ENCODE measurements at regions not wholly inside any gene's neighbourhood (a gene's known extent, or its start where the extent isn't known, plus 50 kb on each side); places are given as distances from the start of the nearest gene placed in this dataset.

GRCh38 chr6:15904651-15905376, 224.1 kb upstream of the MYLIP start:
- Mint-ChIP-seq H3K27me3 (ENCODE audit: low read depth) (no peaks in the 10 kb centered on the region), H3K36me3 (ENCODE audit: insufficient read depth in 1 of 3, low read depth in 3 of 3) (peaks cover 4 to 10% (median 5%) of the 10 kb centered on the region in 3 experiments; a peak in 6 of 7 replicates), H3K4me1 (peaks cover 64 to 66% of the 10 kb centered on the region in 2 experiments), H3K27ac (peak overlapping the region; percentile 69 to 84 (median 84)), H3K4me3 (no peak overlapping the region), H3K9me3 (peaks cover 0 to 7% of the 10 kb centered on the region in 2 experiments; a peak in 3 of 5 replicates)
- H4K5ac ChIP-seq (ENCODE audit: insufficient read length, low read depth, low read length), result no peak overlapping the region
- H3K4ac ChIP-seq (ENCODE audit: low read depth, low read length), result no peak overlapping the region
- no peak overlapping the region for H3T11ph ChIP-seq (ENCODE audit: low read length)
- no peak overlapping the region for H2AFZ ChIP-seq (ENCODE audit: low read length)
- no peak overlapping the region for H3K9ac ChIP-seq (ENCODE audit: extremely low read depth, insufficient read length, low read length)
- no peak overlapping the region for H3K56ac ChIP-seq (ENCODE audit: insufficient read length, low read depth, low read length)
- no peak overlapping the region for H2BK120ac ChIP-seq (ENCODE audit: low read depth, low read length, poor library complexity, severe bottlenecking)
- H2BK20ac ChIP-seq (ENCODE audit: low read depth, low read length, poor library complexity, severe bottlenecking), result no peak overlapping the region
- H2AK5ac ChIP-seq (ENCODE audit: insufficient read length, low read length), result no peak overlapping the region
- no peak overlapping the region for H2BK12ac ChIP-seq (ENCODE audit: insufficient read length, low read depth, low read length)
- no peak overlapping the region for H3K23ac ChIP-seq (ENCODE audit: insufficient read length, low read depth, low read length)
- no peak overlapping the region for H2BK5ac ChIP-seq (ENCODE audit: insufficient read length, low read length)
- DNase-seq, result no peak
- peaks cover 21% of the 10 kb centered on the region; the same call in 1 of the 2 replicates for H3K4me1 ChIP-seq (ENCODE audit: insufficient read depth, low read length)
- H3K27me3 ChIP-seq (ENCODE audit: insufficient read depth, low read length), result no peaks in the 10 kb centered on the region
- H3K9me3 ChIP-seq (ENCODE audit: control insufficient read depth, low read depth, low read length), result no peaks in the 10 kb centered on the region
- H3K23me2 ChIP-seq (ENCODE audit: insufficient read length, low read depth, low read length, poor library complexity, severe bottlenecking), result no peaks in the 10 kb centered on the region
- no peak overlapping the region for H4K91ac ChIP-seq (ENCODE audit: insufficient read length, low read depth, low read length)
- no peak overlapping the region for H4K8ac ChIP-seq (replicated peaks; ENCODE audit: insufficient read length, low read depth, low read length)
- TF ChIP-seq CTCF (conservative IDR thresholded peaks at IDR 0.05), result no peak
- H3K4me2 ChIP-seq (ENCODE audit: insufficient read depth, insufficient read length, low read length), result no peak overlapping the region
- H3K79me2 ChIP-seq (ENCODE audit: insufficient read depth, low read length), result no peaks in the 10 kb centered on the region
- H3K79me1 ChIP-seq (ENCODE audit: insufficient read depth, low read depth, low read length, poor library complexity, severe bottlenecking), result no peaks in the 10 kb centered on the region
- no peak overlapping the region for H3K14ac ChIP-seq (ENCODE audit: insufficient read depth, low read length)
- no CpG with 5 or more reads among the region's 6 CpGs for WGBS (ENCODE audit: extremely low coverage, insufficient read length, low lambda C conversion rate)
- no peak overlapping the region for H3K18ac ChIP-seq (ENCODE audit: insufficient read length, low read depth, low read length)
- no peaks in the 10 kb centered on the region for H4K20me1 ChIP-seq (ENCODE audit: control insufficient read depth, insufficient read depth, insufficient read length)
- H3K27ac ChIP-seq (ENCODE audit: insufficient read length, low read depth, low read length), result no peak overlapping the region
- H2BK15ac ChIP-seq (ENCODE audit: low read depth, low read length), result no peak overlapping the region
